Skin epidermis (tissue), 12 donors: ENCODE measurements at regions not wholly inside any gene's neighbourhood (a gene's known extent, or its start where the extent isn't known, plus 50 kb on each side); places are given as distances from the start of the nearest gene placed in this dataset.

Experiments used
- H3K27ac ChIP-seq, 21 experiments: fragments of 200-600 bp; sonication (generic) in 11 of 21; one replicate each; pipeline ENCODE4 v1.5.0; 2020; ENCODE audit warnings: mild to moderate bottlenecking in 3 of 21, inconsistent platforms in 2 of 21, moderate library complexity in 2 of 21
- H3K4me3 ChIP-seq, 7 experiments: fragments of 200-600 bp; sonication (generic) in 2 of 7; one replicate each; pipeline ENCODE4 v1.5.0; 2020; ENCODE audit warnings: inconsistent platforms in 2 of 7, mild to moderate bottlenecking in 2 of 7, moderate library complexity in 1 of 7

GRCh38 chr10:65843203-65843602 lies 1082.6 kb upstream of the LRRTM3 start:
- Histone ChIP-seq H3K27ac (no peak overlapping the region), H3K4me3 (no peak overlapping the region)

GRCh38 chr10:65845916-65846315 lies 1079.9 kb upstream of the LRRTM3 start:
- Histone ChIP-seq H3K4me3 (no peak overlapping the region), H3K27ac (no peak overlapping the region)

GRCh38 chr10:65846541-65846940 lies 1079.3 kb upstream of the LRRTM3 start:
- H3K27ac ChIP-seq, result no peak overlapping the region
- no peak overlapping the region for H3K4me3 ChIP-seq

GRCh38 chr10:65846949-65847348 lies 1078.9 kb upstream of the LRRTM3 start:
- no peak overlapping the region for H3K27ac ChIP-seq
- H3K4me3 ChIP-seq, result no peak overlapping the region

GRCh38 chr10:65847436-65848230 lies 1078.2 kb upstream of the LRRTM3 start:
- no peak overlapping the region for H3K4me3 ChIP-seq
- H3K27ac ChIP-seq, result no peak overlapping the region

- no peak overlapping the region for H3K4me3 ChIP-seq
- H3K27ac ChIP-seq, result no peak overlapping the region
Measured at GRCh38 chr10:65858841-65859240, 1067.0 kb upstream of the LRRTM3 start.

GRCh38 chr10:65861249-65861648 lies 1064.6 kb upstream of the LRRTM3 start:
- Histone ChIP-seq H3K27ac (no peak overlapping the region), H3K4me3 (no peak overlapping the region)
